GM19463 (cell line): ENCODE measurements at regions not wholly inside any gene's neighbourhood (a gene's known extent, or its start where the extent isn't known, plus 50 kb on each side); places are given as distances from the start of the nearest gene placed in this dataset.

Experiments used
- ATAC-seq: cut with Tn5 transposase; IDR thresholded peaks from one replicate; pipeline ENCODE4 v1.9.1; 2021; ENCODE audit warnings: mild to moderate bottlenecking, moderate library complexity; ENCODE audit not compliant: unreplicated experiment

DNA sequence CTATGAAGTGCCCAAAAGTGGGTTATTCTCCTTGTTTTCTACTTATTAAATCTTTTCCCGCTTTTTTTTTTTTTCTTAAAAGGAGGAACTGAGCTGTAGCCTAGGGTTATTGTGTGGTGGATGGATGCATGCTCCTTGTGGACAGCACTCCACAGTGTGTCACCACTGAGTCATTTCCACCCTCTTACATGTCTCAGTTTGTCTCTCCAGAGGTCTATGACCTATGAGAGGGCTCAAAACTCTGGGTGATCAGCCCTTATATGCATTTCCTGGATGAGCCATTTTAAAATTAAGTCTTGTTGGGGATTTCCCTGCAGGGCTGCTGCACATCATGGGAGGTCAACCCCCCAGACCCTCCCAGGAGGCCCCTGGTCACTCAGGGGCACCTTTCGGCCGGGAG lies 102.2 kb upstream of the MOCS2 start:
- ATAC-seq: no peak

DNA sequence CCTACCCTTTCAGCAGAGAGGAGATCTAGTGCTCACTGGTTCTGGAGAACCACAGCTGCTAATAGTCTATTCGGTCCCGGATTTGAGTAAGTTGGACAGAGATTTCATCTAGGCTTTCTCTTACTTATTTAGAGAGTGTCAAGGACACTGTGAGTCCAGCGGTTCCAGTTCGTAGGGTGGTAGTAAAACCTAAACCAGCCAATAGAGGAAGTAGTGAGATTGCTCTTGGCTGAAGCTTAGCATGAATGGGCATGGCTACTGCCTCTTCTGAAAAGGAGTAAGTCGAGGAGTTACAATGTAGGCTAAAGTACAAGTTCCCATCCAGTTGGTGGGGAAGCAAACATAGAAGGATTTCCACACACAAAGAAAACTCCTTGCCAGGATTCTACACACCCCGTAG lies 109.6 kb upstream of the MOCS2 start:
- ATAC-seq: peak; percentile 48

- ATAC-seq: peak; percentile 67
Measured at GRCh38 chr5:53219610-53220009, 110.1 kb upstream of the MOCS2 start.

- ATAC-seq: no peak
Measured at GRCh38 chr5:53233645-53234405, 124.3 kb upstream of the MOCS2 start.

GRCh38 chr5:53236683-53237082 lies 127.1 kb upstream of the MOCS2 start:
- no peak for ATAC-seq

DNA sequence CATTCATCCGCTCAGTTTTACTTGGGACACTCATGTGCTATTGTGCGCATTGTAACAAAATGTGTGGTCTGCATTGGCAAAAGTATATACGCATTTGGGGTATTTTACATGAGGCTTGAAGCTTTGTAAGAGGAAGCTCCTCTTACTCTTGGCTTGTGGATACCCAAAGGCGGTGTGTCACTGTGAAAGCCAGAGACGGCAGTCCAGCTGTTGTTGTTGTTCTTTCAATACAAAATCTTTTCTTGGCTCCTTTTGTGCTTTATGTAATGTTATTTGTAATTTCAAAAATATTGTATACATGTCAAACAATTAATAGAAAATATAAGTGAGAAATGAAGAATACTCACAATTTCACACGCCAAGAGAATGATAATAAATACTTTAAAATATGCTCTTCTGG lies 128.3 kb upstream of the MOCS2 start:
- no peak for ATAC-seq

- ATAC-seq: no peak
Measured at GRCh38 chr5:53239301-53239990, 129.9 kb upstream of the MOCS2 start.

DNA sequence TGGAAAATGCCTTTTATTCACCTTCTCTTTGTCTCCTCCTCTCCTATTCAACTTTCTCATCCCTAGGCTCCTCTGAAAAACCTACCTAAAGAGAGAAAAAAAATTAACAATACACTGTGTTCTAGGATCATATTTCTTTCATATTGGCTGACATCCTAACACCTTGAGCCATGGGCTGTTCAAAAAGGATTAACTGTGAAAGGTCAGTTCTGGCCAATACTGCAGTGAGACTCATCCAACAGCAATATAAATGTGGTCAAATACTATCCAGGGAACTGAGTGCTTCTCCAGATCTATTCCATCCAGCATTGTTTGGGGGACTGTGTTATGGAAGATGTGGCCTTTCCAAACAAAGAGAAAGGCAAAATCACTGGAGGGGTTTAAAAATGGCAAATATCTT lies 131.1 kb upstream of the MOCS2 start:
- no peak for ATAC-seq

DNA sequence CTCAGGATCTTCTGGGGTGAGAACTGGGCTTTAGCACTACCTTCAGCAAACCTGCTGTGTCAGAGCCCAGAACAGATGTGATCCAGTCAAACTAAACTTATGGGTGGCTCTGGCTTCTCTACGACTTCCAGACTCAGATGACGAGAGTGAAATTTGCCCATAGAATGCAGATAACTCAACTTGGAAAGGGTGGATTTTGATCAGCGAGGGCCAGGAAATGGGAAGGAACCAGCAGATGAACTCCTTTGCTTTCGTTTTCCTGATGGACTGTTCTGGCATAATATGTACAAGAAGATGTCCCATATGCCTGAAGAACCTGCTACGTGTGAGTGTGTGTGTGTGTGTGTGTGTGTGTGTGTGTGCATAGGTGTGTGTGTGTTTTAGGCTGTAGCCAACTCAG lies 132.0 kb upstream of the MOCS2 start:
- no peak for ATAC-seq

- ATAC-seq: no peak
Measured at GRCh38 chr5:53243403-53243802, 133.8 kb upstream of the MOCS2 start.

GRCh38 chr5:53246042-53246836 lies 136.7 kb upstream of the MOCS2 start:
- no peak for ATAC-seq

- ATAC-seq: no peak
Measured at GRCh38 chr5:53249529-53250200, 140.1 kb upstream of the MOCS2 start.

DNA sequence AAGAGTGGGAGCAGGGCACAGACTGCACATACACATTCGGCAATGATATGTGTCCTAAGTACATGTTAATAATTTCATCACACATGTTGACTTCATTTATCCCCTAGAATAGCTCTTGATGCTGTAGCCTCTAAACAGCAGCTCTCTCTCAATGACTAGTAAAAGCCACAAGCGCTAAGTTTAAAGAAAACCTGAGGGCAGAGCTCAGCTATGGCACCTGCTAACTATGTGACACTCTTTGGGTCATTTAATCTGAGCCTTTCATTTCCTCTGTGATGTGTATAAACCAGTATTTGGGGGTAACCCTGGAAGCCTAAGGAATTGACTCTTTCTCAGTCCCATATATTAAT lies 140.6 kb upstream of the MOCS2 start:
- no peak for ATAC-seq

- no peak for ATAC-seq
Measured at GRCh38 chr5:53253421-53253871, 143.9 kb upstream of the MOCS2 start.

DNA sequence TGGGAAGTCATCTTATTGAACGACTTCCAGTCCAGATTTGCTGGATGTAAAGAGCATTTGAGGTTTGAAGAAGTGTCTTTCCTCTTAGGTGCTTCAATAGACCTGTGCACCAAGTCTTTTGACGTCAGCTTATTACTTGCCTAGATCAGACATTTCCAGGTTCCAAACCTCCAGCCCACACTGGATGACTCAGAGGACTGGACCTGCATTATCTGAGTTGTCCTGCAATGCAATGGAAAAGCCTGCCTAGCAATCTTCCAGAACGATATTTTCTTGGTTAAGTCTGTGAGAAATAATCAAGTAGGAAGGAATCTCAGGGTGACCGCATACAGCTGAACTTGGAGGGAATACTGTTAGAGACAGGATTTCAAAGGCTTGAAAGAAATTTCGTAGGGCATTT lies 147.2 kb upstream of the MOCS2 start:
- ATAC-seq: no peak

GRCh38 chr5:53257806-53258373 lies 148.3 kb upstream of the MOCS2 start:
- no peak for ATAC-seq

GRCh38 chr5:53259176-53259575 lies 149.6 kb upstream of the MOCS2 start:
- ATAC-seq: no peak

DNA sequence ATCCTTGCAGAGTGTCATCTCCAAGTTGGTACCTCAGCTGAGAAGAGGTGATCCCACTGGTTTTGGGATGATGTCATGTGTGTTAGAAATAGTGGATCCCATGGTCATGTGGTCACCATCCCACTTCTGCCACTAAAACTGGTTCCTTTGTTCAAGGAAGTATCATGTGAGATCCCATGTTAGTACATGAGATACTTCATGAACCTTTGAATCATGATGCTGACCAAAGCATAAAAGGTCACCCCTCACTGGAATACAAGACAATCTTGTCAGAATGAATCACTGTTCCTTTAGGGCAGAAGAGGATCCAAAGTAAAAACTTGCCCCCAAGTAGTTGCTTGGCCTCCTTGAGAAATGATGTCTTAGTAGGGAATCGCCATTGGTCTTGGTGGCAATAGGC lies 150.9 kb upstream of the MOCS2 start:
- no peak for ATAC-seq

DNA sequence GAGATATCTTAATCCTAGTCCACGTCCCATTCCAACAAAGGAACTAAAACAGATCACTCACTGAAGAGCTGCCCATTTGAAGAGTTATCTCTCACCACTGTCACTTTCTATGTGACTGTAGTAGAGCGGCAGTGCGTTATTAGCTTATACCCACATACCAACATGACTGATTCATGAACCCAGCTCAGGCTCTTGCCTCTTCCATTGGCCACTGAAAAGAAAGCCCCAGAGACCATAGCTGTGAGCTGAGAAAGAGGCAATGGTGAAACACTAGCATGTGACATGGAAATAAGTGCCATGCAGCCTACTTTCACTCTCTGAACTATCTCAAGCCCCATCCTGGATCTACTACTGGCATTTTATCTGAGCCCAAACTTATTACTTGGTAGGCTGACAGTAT lies 151.7 kb upstream of the MOCS2 start:
- no peak for ATAC-seq

- no peak for ATAC-seq
Measured at GRCh38 chr5:53262348-53262970, 152.9 kb upstream of the MOCS2 start.
